CD14-positive monocyte (primary cell): ENCODE measurements at regions not wholly inside any gene's neighbourhood (a gene's known extent, or its start where the extent isn't known, plus 50 kb on each side); places are given as distances from the start of the nearest gene placed in this dataset.

Experiments used
- DNase-seq, 3 donors: peaks; one replicate each; pipeline ENCODE4 v3.0.0-alpha.2; 2011 to 2022
- H2AFZ ChIP-seq: 2 replicates; pipeline ENCODE4 v1.6.0; 2012; ENCODE audit warnings: mild to moderate bottlenecking, low read depth, low read length, inconsistent platforms; ENCODE audit not compliant: insufficient read depth, poor library complexity, severe bottlenecking
- H3K27ac ChIP-seq, 2 donors: 1 replicate in 1 of 2; 2 replicates in 1 of 2; pipeline ENCODE4 v1.5.1; 2012 to 2013; ENCODE audit warnings: low read length in 2 of 2, control low read depth in 1 of 2, inconsistent platforms in 1 of 2, low read depth in 1 of 2, mild to moderate bottlenecking in 1 of 2
- H3K27me3 ChIP-seq, 2 donors: one replicate each; pipeline versions ENCODE4 v1.6.0 to v1.6.1; 2011 to 2013; ENCODE audit warnings: low read length in 2 of 2; ENCODE audit not compliant: control insufficient read depth in 2 of 2, insufficient read depth in 2 of 2
- H3K36me3 ChIP-seq, 2 donors: replicated peaks in 1 of 2; 1 replicate in 1 of 2; 2 replicates in 1 of 2; pipeline versions ENCODE4 v1.5.1 to v1.6.1; 2012 to 2013; ENCODE audit warnings: low read length in 2 of 2, control low read depth in 1 of 2, inconsistent platforms in 1 of 2, mild to moderate bottlenecking in 1 of 2; ENCODE audit not compliant: insufficient read depth in 2 of 2, control insufficient read depth in 1 of 2
- H3K4me1 ChIP-seq, 2 donors: 1 replicate in 1 of 2; 2 replicates in 1 of 2; pipeline versions ENCODE4 v1.5.1 to v1.6.1; 2012 to 2013; ENCODE audit warnings: low read length in 2 of 2, control low read depth in 1 of 2, inconsistent platforms in 1 of 2, mild to moderate bottlenecking in 1 of 2, moderate library complexity in 1 of 2; ENCODE audit not compliant: insufficient read depth in 2 of 2, control insufficient read depth in 1 of 2
- H3K4me2 ChIP-seq: replicated peaks from 2 replicates; pipeline ENCODE3; 2012; ENCODE audit warnings: low read length, moderate library complexity, mild to moderate bottlenecking; ENCODE audit not compliant: poor library complexity, severe bottlenecking; ENCODE audit errors: extremely low read depth
- H3K4me3 ChIP-seq, 3 experiments: fragments of 200-600 bp in 1 of 3; sonication (generic) in 1 of 3; replicated peaks in 1 of 3; 1 replicate in 2 of 3; 2 replicates in 1 of 3; pipeline ENCODE4 v1.5.1; 2011 to 2013; ENCODE audit warnings: low read length in 3 of 3, mild to moderate bottlenecking in 3 of 3, control low read depth in 2 of 3, low read depth in 2 of 3, inconsistent platforms in 1 of 3, moderate library complexity in 1 of 3
- H3K79me2 ChIP-seq: 2 replicates; pipeline ENCODE4 v1.6.0; 2012; ENCODE audit warnings: mild to moderate bottlenecking, control low read depth, inconsistent platforms, low read length, moderate library complexity; ENCODE audit not compliant: insufficient read depth
- H3K9ac ChIP-seq: 2 replicates; pipeline ENCODE4 v1.6.0; 2017; ENCODE audit warnings: low read length, mild to moderate bottlenecking; ENCODE audit not compliant: insufficient read depth, poor library complexity, severe bottlenecking
- H3K9me3 ChIP-seq, 2 donors: replicated peaks in 1 of 2; 1 replicate in 1 of 2; 2 replicates in 1 of 2; pipeline versions ENCODE4 v1.5.1 to v1.6.1; 2012 to 2013; ENCODE audit warnings: low read length in 2 of 2, control low read depth in 1 of 2; ENCODE audit not compliant: control insufficient read depth in 1 of 2, insufficient read depth in 1 of 2
- H4K20me1 ChIP-seq: 2 replicates; pipeline ENCODE4 v1.6.0; 2012; ENCODE audit warnings: mild to moderate bottlenecking, low read length, control low read depth, moderate library complexity; ENCODE audit not compliant: insufficient read depth
- H3K27ac Mint-ChIP-seq, 7 donors: one replicate each; pipeline ENCODE4 v1.8.0; 2020; ENCODE audit warnings: mild to moderate bottlenecking in 7 of 7, mixed read lengths in 7 of 7, moderate library complexity in 6 of 7, inconsistent platforms in 2 of 7
- H3K27me3 Mint-ChIP-seq, 3 donors: one replicate each; pipeline ENCODE4 v1.8.0; 2021 to 2022; ENCODE audit warnings: low read depth in 3 of 3, mild to moderate bottlenecking in 3 of 3, mixed read lengths in 3 of 3, moderate library complexity in 3 of 3, inconsistent platforms in 1 of 3
- H3K36me3 Mint-ChIP-seq, 2 donors: one replicate each; pipeline ENCODE4 v1.8.0; 2020; ENCODE audit warnings: mixed read lengths in 2 of 2, inconsistent platforms in 1 of 2, mild to moderate bottlenecking in 1 of 2
- H3K4me1 Mint-ChIP-seq: one replicate; pipeline ENCODE4 v1.8.0; 2020; ENCODE audit warnings: mild to moderate bottlenecking, mixed read lengths
- H3K4me3 Mint-ChIP-seq, 2 donors: one replicate each; pipeline ENCODE4 v1.8.0; 2020; ENCODE audit warnings: mild to moderate bottlenecking in 2 of 2, mixed read lengths in 2 of 2, moderate library complexity in 1 of 2
- H3K9me3 Mint-ChIP-seq, 7 donors: one replicate each; pipeline ENCODE4 v1.8.0; 2020 to 2022; ENCODE audit warnings: mixed read lengths in 7 of 7, mild to moderate bottlenecking in 6 of 7, moderate library complexity in 6 of 7, inconsistent platforms in 2 of 7
- CTCF ChIP-seq: fragments of 200-600 bp; IDR thresholded peaks from one replicate; pipeline ENCODE4 v1.8.0; 2022; ENCODE audit warnings: antibody characterized with exemption, mild to moderate bottlenecking
- WGBS: methylation state at CpG from one replicate; pipeline ENCODE4 v1.1.5; 2013; ENCODE audit warnings: missing lambda C conversion rate; ENCODE audit not compliant: insufficient coverage; 5-methylcytosine and 5-hydroxymethylcytosine counted together
- intact Hi-C, 2 donors: fragments of 100-400 bp; cut with micrococcal nuclease; formaldehyde crosslinking; loops; one replicate each; pipeline versions ENCODE4 v1.15.0 to v1.15.1; 2023

GRCh38 chr14:94929354-94929753 lies 159.4 kb upstream of the GSC start:
- H3K4me1 ChIP-seq: no peaks in the 10 kb centered on the region
- no CpG with 5 or more reads among the region's 3 CpGs for WGBS
- H3K79me2 ChIP-seq: no peaks in the 10 kb centered on the region
- no peak overlapping the region for H3K4me3 Mint-ChIP-seq
- no peak overlapping the region for H3K9ac ChIP-seq
- H3K27me3 Mint-ChIP-seq: peaks cover 2 to 4% (median 3%) of the 10 kb centered on the region in 3 donors
- H4K20me1 ChIP-seq: no peaks in the 10 kb centered on the region
- no peak for DNase-seq
- no peaks in the 10 kb centered on the region for H3K36me3 ChIP-seq
- no peak for TF ChIP-seq CTCF
- H3K27me3 ChIP-seq: no peaks in the 10 kb centered on the region
- H3K9me3 Mint-ChIP-seq: peaks cover 0 to 7% (median 0%) of the 10 kb centered on the region in 7 donors
- H3K9me3 ChIP-seq: no peaks in the 10 kb centered on the region
- no peak overlapping the region for H3K27ac Mint-ChIP-seq
- no peak overlapping the region for H3K27ac ChIP-seq
- no peaks in the 10 kb centered on the region for H3K4me1 Mint-ChIP-seq
- H2AFZ ChIP-seq: no peak overlapping the region
- no peak overlapping the region for H3K4me3 ChIP-seq
- intact Hi-C loops: no loop called here
- no peaks in the 10 kb centered on the region for H3K36me3 Mint-ChIP-seq
- H3K4me2 ChIP-seq: no peak overlapping the region

GRCh38 chr14:94926176-94926575 lies 156.3 kb upstream of the GSC start:
- H3K4me3 ChIP-seq: no peak overlapping the region
- no peak overlapping the region for H3K9ac ChIP-seq
- H3K27me3 ChIP-seq: no peaks in the 10 kb centered on the region
- no peaks in the 10 kb centered on the region for H3K4me1 ChIP-seq
- H3K79me2 ChIP-seq: no peaks in the 10 kb centered on the region
- H4K20me1 ChIP-seq: no peaks in the 10 kb centered on the region
- Mint-ChIP-seq H3K4me3 (no peak overlapping the region), H3K9me3 (peaks cover 0 to 13% (median 3%) of the 10 kb centered on the region in 7 donors), H3K36me3 (no peaks in the 10 kb centered on the region), H3K27me3 (peaks cover 1 to 4% (median 2%) of the 10 kb centered on the region in 3 donors), H3K4me1 (no peaks in the 10 kb centered on the region), H3K27ac (no peak overlapping the region)
- H2AFZ ChIP-seq: no peak overlapping the region
- WGBS: 84% methylated on average over 8 of the region's 10 CpGs
- no peak for DNase-seq
- no peaks in the 10 kb centered on the region for H3K9me3 ChIP-seq
- H3K27ac ChIP-seq: no peak overlapping the region
- H3K36me3 ChIP-seq: no peaks in the 10 kb centered on the region
- TF ChIP-seq CTCF: no peak
- no peak overlapping the region for H3K4me2 ChIP-seq
- intact Hi-C loops: no loop called here
